ENCODE measurements at regions not wholly inside any gene's neighbourhood (a gene's known extent, or its start where the extent isn't known, plus 50 kb on each side); places are given as distances from the start of the nearest gene placed in this dataset.

GRCh38 chr18:68520406-68521075, 194.4 kb downstream of the TMX3 start:
- TF ChIP-seq CTCF (IDR thresholded peaks at IDR 0.05) (no peak), ZFX (IDR thresholded peaks at IDR 0.05; ENCODE audit: borderline replicate concordance) (no peak)
